Smooth muscle cell (in vitro differentiated cells): ENCODE measurements at regions not wholly inside any gene's neighbourhood (a gene's known extent, or its start where the extent isn't known, plus 50 kb on each side); places are given as distances from the start of the nearest gene placed in this dataset.

Experiments
- DNase-seq: peaks from one replicate; lab custom pipeline; 2025; ENCODE audit not compliant: unreplicated experiment; lab: John Stamatoyannopoulos, UW
- H2AFZ ChIP-seq: fragments of 200-600 bp; sonication (generic); 2 replicates; pipeline ENCODE4 v1.6.0; 2016; ENCODE audit warnings: antibody characterized with exemption, low read depth, mild to moderate bottlenecking
- H3F3A ChIP-seq: fragments of 200-600 bp; sonication (generic); 2 replicates; pipeline ENCODE4 v1.6.0; 2017; ENCODE audit warnings: antibody characterized with exemption, low read depth
- H3K27ac ChIP-seq: fragments of 200-600 bp; sonication (generic); 2 replicates; pipeline ENCODE4 v1.5.1; 2016; ENCODE audit warnings: low read depth, mild to moderate bottlenecking
- H3K27me3 ChIP-seq: fragments of 200-600 bp; sonication (generic); 2 replicates; pipeline ENCODE4 v1.6.1; 2016; ENCODE audit warnings: low read depth, mild to moderate bottlenecking
- H3K36me3 ChIP-seq: fragments of 200-600 bp; sonication (generic); 2 replicates; pipeline ENCODE4 v1.5.1; 2016; ENCODE audit warnings: low read depth
- H3K4me1 ChIP-seq: fragments of 200-600 bp; sonication (generic); 2 replicates; pipeline ENCODE4 v1.5.1; 2016; ENCODE audit warnings: low read depth
- H3K4me2 ChIP-seq: fragments of 200-600 bp; sonication (generic); 2 replicates; pipeline ENCODE4 v1.6.0; 2016; ENCODE audit warnings: mild to moderate bottlenecking
- H3K4me3 ChIP-seq: fragments of 200-600 bp; sonication (generic); 2 replicates; pipeline ENCODE4 v1.5.1; 2016; ENCODE audit warnings: mild to moderate bottlenecking
- H3K79me2 ChIP-seq: fragments of 200-600 bp; sonication (generic); 2 replicates; pipeline ENCODE4 v1.6.0; 2016; ENCODE audit warnings: low read depth, mild to moderate bottlenecking
- H3K9ac ChIP-seq: fragments of 200-600 bp; sonication (generic); 2 replicates; pipeline ENCODE4 v1.6.0; 2016; ENCODE audit warnings: low read depth
- H3K9me3 ChIP-seq: fragments of 200-600 bp; sonication (generic); replicated peaks from 2 replicates; pipeline ENCODE4 v1.5.1; 2016; ENCODE audit warnings: low read depth
- H4K20me1 ChIP-seq: fragments of 200-600 bp; sonication (generic); 2 replicates; pipeline ENCODE4 v1.6.0; 2016; ENCODE audit warnings: low read depth
- CTCF ChIP-seq: fragments of 200-600 bp; sonication (generic); IDR thresholded peaks from 2 replicates; pipeline ENCODE4 v1.5.1; 2017; ENCODE audit warnings: borderline replicate concordance, mild to moderate bottlenecking, antibody characterized with exemption; ENCODE audit not compliant: insufficient read depth, poor library complexity, severe bottlenecking
- WGBS: methylation state at CpG from one replicate; pipeline ENCODE4 v1.1.7; 2016; ENCODE audit warnings: low lambda C conversion rate; 5-methylcytosine and 5-hydroxymethylcytosine counted together

GRCh38 chr5:98042961-98043360 lies 730.5 kb upstream of the RGMB start:
- Histone ChIP-seq H3K79me2 (no peaks in the 10 kb centered on the region), H2AFZ (no peak overlapping the region)

GRCh38 chr5:98050583-98050982 lies 722.9 kb upstream of the RGMB start:
- no peak for TF ChIP-seq CTCF
- Histone ChIP-seq H3K4me3 (no peak overlapping the region), H3K27ac (no peak overlapping the region), H4K20me1 (no peaks in the 10 kb centered on the region), H3K79me2 (no peaks in the 10 kb centered on the region), H3K4me1 (no peaks in the 10 kb centered on the region), H2AFZ (no peak overlapping the region), H3F3A (no peaks in the 10 kb centered on the region), H3K9me3 (no peaks in the 10 kb centered on the region), H3K9ac (no peak overlapping the region), H3K27me3 (no peaks in the 10 kb centered on the region), H3K36me3 (no peaks in the 10 kb centered on the region), H3K4me2 (no peak overlapping the region)
- no peak for DNase-seq
- WGBS: 84% methylated on average over 3 of the region's 3 CpGs

More at GRCh38 chr5:98042961-98043360, 730.5 kb upstream of the RGMB start:
- no peak overlapping the region for H3K4me2 ChIP-seq
- no peaks in the 10 kb centered on the region for H3K9me3 ChIP-seq
- no peak for TF ChIP-seq CTCF
- no peaks in the 10 kb centered on the region for H3K36me3 ChIP-seq
- H4K20me1 ChIP-seq: no peaks in the 10 kb centered on the region
- H3K4me1 ChIP-seq: no peaks in the 10 kb centered on the region
- no peak overlapping the region for H3K27ac ChIP-seq
- no peaks in the 10 kb centered on the region for H3K27me3 ChIP-seq
- H3K9ac ChIP-seq: no peak overlapping the region
- H3K4me3 ChIP-seq: no peak overlapping the region
- H3F3A ChIP-seq: no peaks in the 10 kb centered on the region
- no peak for DNase-seq

GRCh38 chr5:98053170-98053569 lies 720.3 kb upstream of the RGMB start:
- Histone ChIP-seq H3K79me2 (no peaks in the 10 kb centered on the region), H3K4me1 (no peaks in the 10 kb centered on the region), H3K9me3 (no peaks in the 10 kb centered on the region), H3K4me3 (no peak overlapping the region), H4K20me1 (no peaks in the 10 kb centered on the region), H3K9ac (no peak overlapping the region), H3K36me3 (no peaks in the 10 kb centered on the region), H3K4me2 (no peak overlapping the region), H3K27me3 (no peaks in the 10 kb centered on the region), H3K27ac (no peak overlapping the region), H3F3A (no peaks in the 10 kb centered on the region), H2AFZ (no peak overlapping the region)
- TF ChIP-seq CTCF: no peak
- no peak for DNase-seq
- WGBS: 87% methylated on average over 2 of the region's 2 CpGs

GRCh38 chr5:98060148-98060547 lies 713.3 kb upstream of the RGMB start:
- no peak for TF ChIP-seq CTCF
- no peaks in the 10 kb centered on the region for H3K9me3 ChIP-seq
- H3K4me2 ChIP-seq: no peak overlapping the region
- no peak overlapping the region for H2AFZ ChIP-seq
- no peak for DNase-seq
- H4K20me1 ChIP-seq: no peaks in the 10 kb centered on the region
- H3F3A ChIP-seq: no peaks in the 10 kb centered on the region
- peaks cover 14% of the 10 kb centered on the region for H3K4me1 ChIP-seq
- H3K4me3 ChIP-seq: no peak overlapping the region
- no peaks in the 10 kb centered on the region for H3K27me3 ChIP-seq
- H3K36me3 ChIP-seq: no peaks in the 10 kb centered on the region
- no peak overlapping the region for H3K9ac ChIP-seq
- H3K79me2 ChIP-seq: no peaks in the 10 kb centered on the region
- no peak overlapping the region for H3K27ac ChIP-seq
